Panc1 (cell line): ENCODE measurements at regions not wholly inside any gene's neighbourhood (a gene's known extent, or its start where the extent isn't known, plus 50 kb on each side); places are given as distances from the start of the nearest gene placed in this dataset.

Experiments used
- ATAC-seq: fragments of 200-7000 bp; cut with Tn5 transposase; 2 replicates; pipeline ENCODE4 v1.9.1; 2020; ENCODE audit warnings: mild to moderate bottlenecking, moderate library complexity
- BruUV-seq: library from RNA; stranded (reverse); fragments of 400-500 nt; replicated peaks from 2 replicates; lab custom pipeline; 2021; lab: Mats Ljungman, UMichigan
- CTCF ChIA-PET: fragments of 300-600 bp; sonication (Branson Sonifier 250); formaldehyde crosslinking; loops from one replicate; lab custom pipeline; 2022; ENCODE audit warnings: antibody characterized with exemption; lab: Charles Lee
- POLR2A ChIA-PET: fragments of 300-600 bp; sonication (Branson Sonifier 250); formaldehyde crosslinking; loops from one replicate; lab custom pipeline; 2022; ENCODE audit warnings: antibody characterized with exemption; lab: Charles Lee
- DNase-seq: peaks from one replicate; pipeline ENCODE4 v3.0.0-alpha.2; 2010; ENCODE audit warnings: low read depth, low spot score
- H3K27ac ChIP-seq: 2 replicates; pipeline ENCODE4 v1.5.1; 2011; ENCODE audit warnings: mild to moderate bottlenecking, low read length, inconsistent platforms
- H3K27me3 ChIP-seq: fragments of 200-500 bp; sonication (Bioruptor generic); 2 replicates; pipeline ENCODE4 v1.6.0; 2014; ENCODE audit warnings: low read length, inconsistent platforms; ENCODE audit not compliant: control insufficient read depth, insufficient read depth
- H3K36me3 ChIP-seq: fragments of 200-500 bp; sonication (Bioruptor generic); 2 replicates; pipeline ENCODE4 v1.5.1; 2014; ENCODE audit warnings: inconsistent platforms, mild to moderate bottlenecking, low read length, moderate library complexity; ENCODE audit not compliant: control insufficient read depth, insufficient read depth
- H3K4me1 ChIP-seq: 2 replicates; pipeline ENCODE4 v1.5.1; 2011; ENCODE audit warnings: inconsistent platforms, mild to moderate bottlenecking, low read length, moderate library complexity; ENCODE audit not compliant: control insufficient read depth, insufficient read depth
- H3K4me3 ChIP-seq, 2 experiments: 2 replicates each; pipeline ENCODE4 v1.5.1; 2011 to 2012; ENCODE audit warnings: low read depth in 2 of 2, low read length in 2 of 2, mild to moderate bottlenecking in 2 of 2, inconsistent platforms in 1 of 2, moderate library complexity in 1 of 2
- H3K9me3 ChIP-seq: fragments of 200-500 bp; sonication (Bioruptor generic); 2 replicates; pipeline ENCODE4 v1.5.1; 2014; ENCODE audit warnings: low read depth, mild to moderate bottlenecking, inconsistent platforms, low read length, moderate library complexity; ENCODE audit not compliant: control insufficient read depth, insufficient read depth
- POLR2AphosphoS5 ChIP-seq: IDR thresholded peaks from 2 replicates; pipeline ENCODE4 v1.6.1; 2012; ENCODE audit warnings: mild to moderate bottlenecking, low read depth, low read length, moderate library complexity
- SIN3A ChIP-seq: IDR thresholded peaks from 2 replicates; pipeline ENCODE4 v1.6.1; 2012; ENCODE audit warnings: low read depth, mild to moderate bottlenecking, low read length, moderate library complexity, borderline replicate concordance; ENCODE audit not compliant: insufficient read depth
- TCF7L2 ChIP-seq: IDR thresholded peaks from 2 replicates; pipeline ENCODE4 v1.6.1; 2011; ENCODE audit warnings: mild to moderate bottlenecking, low read depth, low read length, inconsistent platforms
- in situ Hi-C: cut with HindIII; loops from 2 replicates; pipeline ENCODE4 v1.10.0; 2016; ENCODE audit warnings: low sequenced_read_pairs, low pct_unique_long_range_greater_than_20kb
- intact Hi-C: fragments of 100-400 bp; cut with micrococcal nuclease; formaldehyde crosslinking; loops from one replicate; pipeline ENCODE4 v1.10.0; 2022; ENCODE audit not compliant: unreplicated experiment
- TF ChIP-seq, protein P1 (sequence below): fragments of 450-650 bp; IDR thresholded peaks from 2 replicates; pipeline ENCODE4 v1.5.1; 2017; ENCODE audit warnings: mild to moderate bottlenecking
- TF ChIP-seq, protein P2 (sequence below), 2 experiments: IDR thresholded peaks; 2 replicates each; pipeline ENCODE4 v1.6.1; 2011 to 2012; ENCODE audit warnings: low read depth in 2 of 2, control low read depth in 1 of 2, low read length in 1 of 2, mild to moderate bottlenecking in 1 of 2, moderate library complexity in 1 of 2; ENCODE audit not compliant: insufficient read depth in 1 of 2

DNA sequence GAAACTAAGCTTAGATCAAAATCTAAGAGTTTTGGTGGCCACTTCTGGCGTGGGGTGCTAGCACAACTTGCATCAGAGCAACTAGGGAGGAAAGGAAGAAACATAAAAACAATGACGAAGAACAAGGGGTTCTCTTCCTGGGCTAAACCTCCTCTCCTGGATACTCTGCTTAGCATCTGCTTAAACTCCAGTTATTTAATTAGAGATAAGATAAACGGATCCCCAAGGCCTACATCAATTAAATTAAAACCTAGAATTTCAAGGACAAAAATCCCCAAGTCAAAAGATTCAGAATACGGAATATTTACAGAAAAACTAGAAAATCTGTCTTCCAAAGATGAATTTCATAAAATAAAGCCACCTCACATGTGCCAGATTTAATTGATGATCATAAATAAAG, 281.9 kb downstream of the SHOX2 start:
- Histone ChIP-seq H3K27me3 (no peaks in the 10 kb centered on the region), H3K27ac (no peak overlapping the region), H3K4me1 (no peaks in the 10 kb centered on the region), H3K36me3 (no peaks in the 10 kb centered on the region), H3K9me3 (no peaks in the 10 kb centered on the region), H3K4me3 (no peak overlapping the region)
- CTCF ChIA-PET: no interaction called here
- POLR2A ChIA-PET: no interaction called here
- intact Hi-C loops: no loop called here
- in situ Hi-C loops: no loop called here
- TF ChIP-seq, protein P1, sequence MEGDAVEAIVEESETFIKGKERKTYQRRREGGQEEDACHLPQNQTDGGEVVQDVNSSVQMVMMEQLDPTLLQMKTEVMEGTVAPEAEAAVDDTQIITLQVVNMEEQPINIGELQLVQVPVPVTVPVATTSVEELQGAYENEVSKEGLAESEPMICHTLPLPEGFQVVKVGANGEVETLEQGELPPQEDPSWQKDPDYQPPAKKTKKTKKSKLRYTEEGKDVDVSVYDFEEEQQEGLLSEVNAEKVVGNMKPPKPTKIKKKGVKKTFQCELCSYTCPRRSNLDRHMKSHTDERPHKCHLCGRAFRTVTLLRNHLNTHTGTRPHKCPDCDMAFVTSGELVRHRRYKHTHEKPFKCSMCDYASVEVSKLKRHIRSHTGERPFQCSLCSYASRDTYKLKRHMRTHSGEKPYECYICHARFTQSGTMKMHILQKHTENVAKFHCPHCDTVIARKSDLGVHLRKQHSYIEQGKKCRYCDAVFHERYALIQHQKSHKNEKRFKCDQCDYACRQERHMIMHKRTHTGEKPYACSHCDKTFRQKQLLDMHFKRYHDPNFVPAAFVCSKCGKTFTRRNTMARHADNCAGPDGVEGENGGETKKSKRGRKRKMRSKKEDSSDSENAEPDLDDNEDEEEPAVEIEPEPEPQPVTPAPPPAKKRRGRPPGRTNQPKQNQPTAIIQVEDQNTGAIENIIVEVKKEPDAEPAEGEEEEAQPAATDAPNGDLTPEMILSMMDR: no peak
- TF ChIP-seq SIN3A: no peak
- TF ChIP-seq TCF7L2: no peak
- no peak for TF ChIP-seq POLR2AphosphoS5
- TF ChIP-seq, protein P2, sequence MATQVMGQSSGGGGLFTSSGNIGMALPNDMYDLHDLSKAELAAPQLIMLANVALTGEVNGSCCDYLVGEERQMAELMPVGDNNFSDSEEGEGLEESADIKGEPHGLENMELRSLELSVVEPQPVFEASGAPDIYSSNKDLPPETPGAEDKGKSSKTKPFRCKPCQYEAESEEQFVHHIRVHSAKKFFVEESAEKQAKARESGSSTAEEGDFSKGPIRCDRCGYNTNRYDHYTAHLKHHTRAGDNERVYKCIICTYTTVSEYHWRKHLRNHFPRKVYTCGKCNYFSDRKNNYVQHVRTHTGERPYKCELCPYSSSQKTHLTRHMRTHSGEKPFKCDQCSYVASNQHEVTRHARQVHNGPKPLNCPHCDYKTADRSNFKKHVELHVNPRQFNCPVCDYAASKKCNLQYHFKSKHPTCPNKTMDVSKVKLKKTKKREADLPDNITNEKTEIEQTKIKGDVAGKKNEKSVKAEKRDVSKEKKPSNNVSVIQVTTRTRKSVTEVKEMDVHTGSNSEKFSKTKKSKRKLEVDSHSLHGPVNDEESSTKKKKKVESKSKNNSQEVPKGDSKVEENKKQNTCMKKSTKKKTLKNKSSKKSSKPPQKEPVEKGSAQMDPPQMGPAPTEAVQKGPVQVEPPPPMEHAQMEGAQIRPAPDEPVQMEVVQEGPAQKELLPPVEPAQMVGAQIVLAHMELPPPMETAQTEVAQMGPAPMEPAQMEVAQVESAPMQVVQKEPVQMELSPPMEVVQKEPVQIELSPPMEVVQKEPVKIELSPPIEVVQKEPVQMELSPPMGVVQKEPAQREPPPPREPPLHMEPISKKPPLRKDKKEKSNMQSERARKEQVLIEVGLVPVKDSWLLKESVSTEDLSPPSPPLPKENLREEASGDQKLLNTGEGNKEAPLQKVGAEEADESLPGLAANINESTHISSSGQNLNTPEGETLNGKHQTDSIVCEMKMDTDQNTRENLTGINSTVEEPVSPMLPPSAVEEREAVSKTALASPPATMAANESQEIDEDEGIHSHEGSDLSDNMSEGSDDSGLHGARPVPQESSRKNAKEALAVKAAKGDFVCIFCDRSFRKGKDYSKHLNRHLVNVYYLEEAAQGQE (IDR thresholded peaks at IDR 0.05; ENCODE audit: insufficient read depth in 1 of 2, low read depth in 2 of 2, low read length in 1 of 2): no peak
- no TSS peak for BruUV-seq
- ATAC-seq (no peak), DNase-seq (no peak)

DNA sequence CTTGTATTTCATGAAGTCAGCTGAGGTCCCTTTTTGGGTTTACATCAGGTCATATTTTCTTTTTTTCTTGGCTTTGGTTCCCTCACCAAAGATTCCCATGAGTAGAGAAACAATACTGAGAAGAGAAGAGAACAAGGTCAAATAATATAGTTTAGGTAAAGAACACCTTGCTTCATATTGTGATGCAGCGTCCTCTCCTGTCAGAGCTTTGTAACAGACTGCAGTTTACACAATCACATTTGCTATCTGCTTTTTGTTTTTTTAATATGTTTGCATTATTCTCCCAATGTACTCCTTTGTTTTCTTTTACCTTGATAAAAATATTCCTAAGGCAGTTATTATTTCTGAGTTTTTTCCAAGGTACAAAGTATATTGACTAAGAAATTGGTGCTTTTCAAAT, 283.2 kb downstream of the SHOX2 start:
- intact Hi-C loops (no loop called here), in situ Hi-C loops (no loop called here)
- Histone ChIP-seq H3K36me3 (no peaks in the 10 kb centered on the region), H3K4me1 (no peaks in the 10 kb centered on the region), H3K27ac (no peak overlapping the region), H3K9me3 (no peaks in the 10 kb centered on the region), H3K27me3 (no peaks in the 10 kb centered on the region), H3K4me3 (no peak overlapping the region)
- no TSS peak for BruUV-seq
- no peak for TF ChIP-seq TCF7L2
- no peak for TF ChIP-seq POLR2AphosphoS5
- CTCF ChIA-PET: no interaction called here
- ATAC-seq (no peak), DNase-seq (no peak)
- POLR2A ChIA-PET: no interaction called here

DNA sequence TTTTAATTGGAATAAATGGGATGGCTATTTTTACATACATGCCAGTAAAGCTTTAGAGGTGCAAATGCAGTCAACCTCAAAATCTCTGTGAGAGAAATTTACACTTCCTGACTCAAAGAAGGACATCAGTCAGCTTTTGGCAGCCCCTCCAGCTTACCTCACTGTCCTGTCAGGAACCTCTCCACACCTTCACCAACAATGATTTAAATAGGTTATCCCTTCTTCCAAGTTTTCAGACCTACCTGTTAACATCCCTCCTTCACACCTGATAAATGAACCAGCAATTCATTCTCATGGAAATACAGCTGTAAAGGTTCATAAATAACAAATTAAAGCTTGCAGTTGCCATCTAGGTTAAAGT, 286.1 kb downstream of the SHOX2 start:
- no peak overlapping the region for H3K4me3 ChIP-seq
- POLR2A ChIA-PET: interaction anchor here (0.6 kb wide), 1 partner anchor 531 kb away, joined by 3 read pairs; no protein-coding TSS in a partner anchor
- H3K4me1 ChIP-seq: no peaks in the 10 kb centered on the region
- in situ Hi-C loops: no loop called here
- no peak overlapping the region for H3K27ac ChIP-seq
- ATAC-seq: no peak
- H3K36me3 ChIP-seq: no peaks in the 10 kb centered on the region
- intact Hi-C loops: no loop called here
- CTCF ChIA-PET: no interaction called here
- H3K27me3 ChIP-seq: no peaks in the 10 kb centered on the region; the same call in 1 of the 2 replicates
- no peaks in the 10 kb centered on the region for H3K9me3 ChIP-seq
- DNase-seq: no peak
- TF ChIP-seq SIN3A: no peak
- TF ChIP-seq, protein P2 (IDR thresholded peaks at IDR 0.05; ENCODE audit: insufficient read depth in 1 of 2, low read depth in 2 of 2, low read length in 1 of 2): no peak
- TF ChIP-seq, protein P1: no peak
- no peak for TF ChIP-seq TCF7L2
- no peak for TF ChIP-seq POLR2AphosphoS5
- no TSS peak for BruUV-seq
